ENCODE measurements at regions not wholly inside any gene's neighbourhood (a gene's known extent, or its start where the extent isn't known, plus 50 kb on each side); places are given as distances from the start of the nearest gene placed in this dataset.
"Not testable (repeated sequence)": the region's sequence is repeated elsewhere in the genome, so short reads cannot be mapped to it uniquely, and the experiment has no call there.

DNA sequence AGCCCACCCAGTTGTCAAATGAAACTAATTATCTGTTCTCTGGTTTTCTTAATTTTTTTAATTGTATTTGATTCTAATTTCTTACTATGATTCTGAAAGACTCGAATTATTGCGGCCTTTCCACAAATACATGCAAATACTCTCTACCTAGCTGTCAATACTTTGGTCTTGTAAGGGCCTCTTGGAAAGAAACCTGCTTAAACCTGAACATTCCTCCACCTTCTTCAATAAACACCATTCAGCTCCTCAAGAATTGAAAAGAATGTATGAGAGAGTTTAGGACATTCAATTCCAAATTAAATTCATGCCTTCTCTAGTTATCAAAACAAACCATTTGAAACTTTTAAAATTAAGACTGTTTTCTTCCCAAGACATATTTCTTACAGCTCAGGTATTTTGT, 385.9 kb upstream of the NOCT start:
- H3K4me3 ChIP-seq (replicated peaks; ENCODE audit: low read depth, low read length), result no peak overlapping the region
- TF ChIP-seq, protein P1, sequence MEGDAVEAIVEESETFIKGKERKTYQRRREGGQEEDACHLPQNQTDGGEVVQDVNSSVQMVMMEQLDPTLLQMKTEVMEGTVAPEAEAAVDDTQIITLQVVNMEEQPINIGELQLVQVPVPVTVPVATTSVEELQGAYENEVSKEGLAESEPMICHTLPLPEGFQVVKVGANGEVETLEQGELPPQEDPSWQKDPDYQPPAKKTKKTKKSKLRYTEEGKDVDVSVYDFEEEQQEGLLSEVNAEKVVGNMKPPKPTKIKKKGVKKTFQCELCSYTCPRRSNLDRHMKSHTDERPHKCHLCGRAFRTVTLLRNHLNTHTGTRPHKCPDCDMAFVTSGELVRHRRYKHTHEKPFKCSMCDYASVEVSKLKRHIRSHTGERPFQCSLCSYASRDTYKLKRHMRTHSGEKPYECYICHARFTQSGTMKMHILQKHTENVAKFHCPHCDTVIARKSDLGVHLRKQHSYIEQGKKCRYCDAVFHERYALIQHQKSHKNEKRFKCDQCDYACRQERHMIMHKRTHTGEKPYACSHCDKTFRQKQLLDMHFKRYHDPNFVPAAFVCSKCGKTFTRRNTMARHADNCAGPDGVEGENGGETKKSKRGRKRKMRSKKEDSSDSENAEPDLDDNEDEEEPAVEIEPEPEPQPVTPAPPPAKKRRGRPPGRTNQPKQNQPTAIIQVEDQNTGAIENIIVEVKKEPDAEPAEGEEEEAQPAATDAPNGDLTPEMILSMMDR (IDR thresholded peaks at IDR 0.05; ENCODE audit: low read length, missing control alignments), result no peak

GRCh38 chr4:138627096-138627495, 384.9 kb upstream of the SLC7A11 start:
- no peak overlapping the region for H3K4me3 ChIP-seq (replicated peaks; ENCODE audit: low read depth, low read length)
- TF ChIP-seq, protein P1 (IDR thresholded peaks at IDR 0.05; ENCODE audit: low read length, missing control alignments), result no peak
- DNase-seq (ENCODE audit: low read depth), result no peak

More for the DNA sequence above, 385.9 kb upstream of the NOCT start:
- DNase-seq (ENCODE audit: low read depth), result no peak

DNA sequence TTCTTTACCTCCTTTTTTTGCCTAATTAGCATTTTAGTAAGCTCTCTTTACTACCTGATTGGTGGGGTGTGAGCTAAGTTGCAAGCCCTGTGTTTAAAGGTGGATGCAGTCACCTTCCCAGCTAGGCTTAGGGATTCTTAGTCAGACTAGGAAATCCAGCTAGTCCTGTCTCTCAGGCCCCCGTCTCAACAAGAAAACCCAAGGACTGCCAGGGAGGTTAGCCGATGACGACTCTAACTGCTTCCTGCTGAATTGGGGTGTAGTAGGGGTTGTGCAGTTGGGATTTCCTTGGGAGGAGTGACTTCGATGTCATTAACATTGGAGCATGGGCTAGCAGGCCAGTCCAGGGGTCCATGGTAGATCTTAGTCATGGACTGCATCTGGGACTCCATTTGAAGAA, 380.2 kb upstream of the SLC7A11 start:
- not testable (repeated sequence) for H3K4me3 ChIP-seq (replicated peaks; ENCODE audit: low read depth, low read length); DNase-seq (ENCODE audit: low read depth)

- TF ChIP-seq, protein P1 (IDR thresholded peaks at IDR 0.05; ENCODE audit: low read length, missing control alignments), result no peak
- peak; percentile 59 for DNase-seq (ENCODE audit: low read depth)
- H3K4me3 ChIP-seq (replicated peaks; ENCODE audit: low read depth, low read length), result no peak overlapping the region
Observed at GRCh38 chr4:138616775-138617174, 374.6 kb upstream of the SLC7A11 start.

DNA sequence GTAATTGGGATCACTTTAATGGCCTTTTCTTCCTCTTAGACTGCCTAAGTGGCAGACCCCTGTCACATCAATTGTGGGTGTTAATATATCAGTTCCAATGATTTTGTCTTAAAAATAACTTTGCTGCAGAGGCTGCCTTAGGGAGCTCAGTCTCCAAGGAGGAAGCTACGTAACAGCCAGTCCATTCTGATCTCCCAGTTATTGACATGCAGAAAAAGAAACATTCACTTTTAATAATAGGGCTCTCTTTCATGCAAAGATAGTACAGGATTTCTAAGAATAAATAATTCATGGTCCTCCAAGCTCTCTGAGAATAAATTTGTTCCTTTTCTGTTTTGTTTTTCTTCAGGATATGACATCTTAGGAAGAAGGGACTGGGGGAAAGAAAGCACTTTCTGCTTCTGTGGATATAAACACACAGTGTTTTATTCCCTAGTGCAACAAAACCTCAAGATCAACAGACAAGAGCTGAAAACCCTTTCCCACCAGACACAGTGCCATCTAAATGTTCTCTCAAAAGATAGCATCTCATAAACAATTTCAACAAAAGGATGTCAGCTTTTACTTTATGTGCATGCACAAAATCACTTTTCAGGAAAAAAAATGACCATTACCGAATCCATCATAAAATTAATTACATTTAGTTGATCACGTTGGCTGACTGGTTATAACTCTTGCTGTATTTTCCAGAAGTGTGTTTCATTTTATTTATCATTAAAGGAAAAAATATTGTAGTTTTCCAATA, 372.4 kb upstream of the SLC7A11 start:
- H3K4me3 ChIP-seq (replicated peaks; ENCODE audit: low read depth, low read length), result no peak overlapping the region
- TF ChIP-seq, protein P1 (IDR thresholded peaks at IDR 0.05; ENCODE audit: low read length, missing control alignments), result no peak
- DNase-seq (ENCODE audit: low read depth), result no peak

DNA sequence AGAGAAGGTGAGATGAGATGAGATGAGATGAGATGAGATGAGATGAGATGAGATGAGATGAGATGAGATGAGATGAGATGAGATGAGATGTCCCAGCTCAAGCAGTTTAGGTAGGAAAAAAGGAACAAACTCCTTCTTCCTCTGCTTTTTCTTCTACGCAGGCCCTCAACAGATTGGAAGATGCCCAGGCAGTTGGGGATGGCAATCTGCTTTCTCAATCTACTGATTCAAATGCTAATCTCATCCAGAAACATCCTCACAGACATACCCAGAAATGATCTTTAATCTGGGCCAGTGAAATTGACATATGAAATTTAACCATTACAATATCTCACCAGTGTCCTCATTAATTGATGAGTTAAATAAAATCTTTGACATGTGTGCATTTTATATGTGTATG, 370.3 kb upstream of the SLC7A11 start:
- TF ChIP-seq, protein P1 (IDR thresholded peaks at IDR 0.05; ENCODE audit: low read length, missing control alignments), result no peak
- no peak overlapping the region for H3K4me3 ChIP-seq (replicated peaks; ENCODE audit: low read depth, low read length)
- no peak for DNase-seq (ENCODE audit: low read depth)

DNA sequence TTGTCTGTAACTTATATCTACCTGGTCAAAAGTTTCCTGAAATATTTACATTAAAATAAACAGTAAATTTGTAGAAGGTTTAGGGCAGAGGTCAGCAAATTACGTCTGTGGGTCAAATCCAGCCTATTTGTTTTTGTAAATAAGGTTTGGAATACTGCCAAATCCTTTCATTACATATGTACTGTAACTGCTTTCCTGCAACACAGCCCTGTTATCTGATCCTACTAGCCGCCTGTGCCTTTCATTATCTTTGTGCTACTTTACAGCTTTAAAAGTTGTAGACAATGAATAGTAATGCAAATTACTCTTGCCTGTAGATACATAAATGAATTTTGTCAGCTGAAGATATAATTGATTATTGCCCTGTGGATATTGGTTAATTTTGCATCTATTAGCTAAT, 369.6 kb upstream of the SLC7A11 start:
- TF ChIP-seq, protein P1 (IDR thresholded peaks at IDR 0.05; ENCODE audit: low read length, missing control alignments), result no peak
- DNase-seq (ENCODE audit: low read depth), result no peak
- no peak overlapping the region for H3K4me3 ChIP-seq (replicated peaks; ENCODE audit: low read depth, low read length)

All from fibroblast of pulmonary artery (primary cell).